Mucosa of descending colon (tissue), 3 donors: ENCODE measurements at regions not wholly inside any gene's neighbourhood (a gene's known extent, or its start where the extent isn't known, plus 50 kb on each side); places are given as distances from the start of the nearest gene placed in this dataset.
A peak's percentile ranks its signal among the peaks of the same experiment; 100 is the strongest.
"Not testable (repeated sequence)": the region's sequence is repeated elsewhere in the genome, so short reads cannot be mapped to it uniquely, and the experiment has no call there.

ENCODE experiments used
- ATAC-seq: fragments of 200-7000 bp; cut with Tn5 transposase; one replicate; pipeline ENCODE4 v1.9.1; 2020; ENCODE audit warnings: mild to moderate bottlenecking, moderate library complexity
- DNase-seq, 3 donors: peaks; one replicate each; pipeline ENCODE4 v3.0.0-alpha.2; 2020
- H3K36me3 ChIP-seq: fragments of 200-600 bp; one replicate; pipeline ENCODE4 v1.8.0; 2021; ENCODE audit warnings: low read depth, mild to moderate bottlenecking
- H3K4me1 ChIP-seq: fragments of 200-600 bp; one replicate; pipeline ENCODE4 v1.8.0; 2021; ENCODE audit warnings: low read depth, mild to moderate bottlenecking
- H3K4me3 ChIP-seq: fragments of 200-600 bp; one replicate; pipeline ENCODE4 v1.8.0; 2021; ENCODE audit warnings: mild to moderate bottlenecking
- H3K9me3 ChIP-seq: fragments of 200-600 bp; one replicate; pipeline ENCODE4 v1.8.0; 2021; ENCODE audit warnings: mild to moderate bottlenecking
- CTCF ChIP-seq: fragments of 200-600 bp; IDR thresholded peaks from one replicate; pipeline ENCODE4 v1.8.0; 2022; ENCODE audit warnings: antibody characterized with exemption, mild to moderate bottlenecking
- intact Hi-C, 2 donors: fragments of 100-400 bp; cut with DNase I in 1 of 2; cut with micrococcal nuclease in 1 of 2; formaldehyde crosslinking; loops; one replicate each; pipeline versions ENCODE4 v1.11.0 to v1.11.1; 2022; cut with DNase I, micrococcal nuclease
- donor health status: DM: no; HTN: no; CAD: no; lungs with moderate emphysema.
- donor health status: DM: no; HTN: no; CAD: no.
- donor health status: DM: no; HTN: yes; CAD: no.

- intact Hi-C loops, result no loop called here
- ATAC-seq (no peak), DNase-seq (no peak)
- H3K9me3 ChIP-seq, result no peaks in the 10 kb centered on the region
- no peak for TF ChIP-seq CTCF
- H3K36me3 ChIP-seq, result no peaks in the 10 kb centered on the region
- H3K4me3 ChIP-seq, result no peak overlapping the region
- no peaks in the 10 kb centered on the region for H3K4me1 ChIP-seq
These were observed 258.0 kb upstream of the EDNRA start for GRCh38 chr4:147222906-147223305.

GRCh38 chr4:147223576-147223975, 257.3 kb upstream of the EDNRA start:
- Histone ChIP-seq H3K36me3 (no peaks in the 10 kb centered on the region), H3K4me3 (no peak overlapping the region), H3K4me1 (no peaks in the 10 kb centered on the region), H3K9me3 (no peaks in the 10 kb centered on the region)
- intact Hi-C loops, result no loop called here
- DNase-seq (no peak), ATAC-seq (no peak)
- no peak for TF ChIP-seq CTCF

DNA sequence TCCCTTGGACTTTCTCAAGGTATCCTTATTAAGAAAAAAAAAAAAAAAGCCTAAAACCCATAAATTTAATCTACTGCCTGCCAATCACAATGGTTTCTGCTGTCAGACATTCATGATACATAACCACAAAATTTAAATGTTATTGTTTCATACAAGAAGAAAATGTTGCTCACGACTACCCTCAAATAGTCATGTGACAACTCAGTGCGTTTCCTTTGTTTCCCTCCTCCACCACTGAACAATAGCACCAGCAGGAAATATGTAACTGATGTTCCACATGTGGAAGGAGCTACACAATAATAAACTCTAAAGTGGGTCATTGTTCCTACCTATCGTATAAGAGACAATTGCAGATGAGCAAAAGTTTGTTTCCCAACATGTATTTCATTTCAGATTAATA, 244.1 kb upstream of the EDNRA start:
- Histone ChIP-seq H3K4me3 (no peak overlapping the region), H3K36me3 (no peaks in the 10 kb centered on the region), H3K9me3 (no peaks in the 10 kb centered on the region), H3K4me1 (no peaks in the 10 kb centered on the region)
- no peak for TF ChIP-seq CTCF
- no peak for ATAC-seq
- intact Hi-C loops, result no loop called here
- no peak for DNase-seq

- no peak for TF ChIP-seq CTCF
- DNase-seq, result no peak
- intact Hi-C loops, result no loop called here
These were observed 236.1 kb upstream of the EDNRA start for GRCh38 chr4:147244786-147245185.

GRCh38 chr4:147246096-147246495, 234.8 kb upstream of the EDNRA start:
- ATAC-seq (no peak), DNase-seq (no peak)
- no peaks in the 10 kb centered on the region for H3K4me1 ChIP-seq
- intact Hi-C loops, result no loop called here
- no peaks in the 10 kb centered on the region for H3K9me3 ChIP-seq
- TF ChIP-seq CTCF, result no peak
- no peaks in the 10 kb centered on the region for H3K36me3 ChIP-seq
- H3K4me3 ChIP-seq, result no peak overlapping the region

More at GRCh38 chr4:147244786-147245185, 236.1 kb upstream of the EDNRA start:
- Histone ChIP-seq H3K4me1 (no peaks in the 10 kb centered on the region), H3K4me3 (no peak overlapping the region), H3K9me3 (no peaks in the 10 kb centered on the region), H3K36me3 (no peaks in the 10 kb centered on the region)
- no peak for ATAC-seq

DNA sequence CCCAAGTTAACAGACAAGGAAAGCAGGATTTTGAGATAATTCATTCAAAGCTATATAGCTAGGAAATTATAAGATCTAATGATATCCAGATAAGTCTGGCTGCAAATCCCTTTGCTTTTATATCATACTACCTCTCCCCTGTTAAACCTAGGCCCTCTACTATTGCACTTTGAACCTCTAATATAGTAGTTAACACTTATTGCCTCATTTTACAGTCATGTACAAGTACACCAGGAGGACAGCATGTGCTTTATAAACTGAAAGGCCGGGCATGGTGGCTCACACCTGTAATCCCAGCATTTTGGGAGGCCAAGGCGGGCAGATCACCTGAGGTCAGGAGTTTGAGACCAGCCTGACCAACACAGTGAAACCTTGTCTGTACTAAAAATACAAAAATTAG, 234.4 kb upstream of the EDNRA start:
- H3K36me3 ChIP-seq, H3K9me3 ChIP-seq, intact Hi-C loops, H3K4me3 ChIP-seq, DNase-seq, H3K4me1 ChIP-seq: not testable (repeated sequence)
- ATAC-seq, result peak; percentile 89
